Stromal cell of bone marrow (primary cell): ENCODE measurements at regions not wholly inside any gene's neighbourhood (a gene's known extent, or its start where the extent isn't known, plus 50 kb on each side); places are given as distances from the start of the nearest gene placed in this dataset.

Source experiments
- DNase-seq: peaks from one replicate; pipeline ENCODE4 v3.0.0-alpha.2; 2012; ENCODE audit warnings: low read depth

- peak; percentile 28 for DNase-seq
These were observed 195.2 kb upstream of the DPPA4 start for GRCh38 chr3:109532257-109533216.

- no peak for DNase-seq
These were observed 208.4 kb upstream of the DPPA4 start for GRCh38 chr3:109545746-109546145.

DNA sequence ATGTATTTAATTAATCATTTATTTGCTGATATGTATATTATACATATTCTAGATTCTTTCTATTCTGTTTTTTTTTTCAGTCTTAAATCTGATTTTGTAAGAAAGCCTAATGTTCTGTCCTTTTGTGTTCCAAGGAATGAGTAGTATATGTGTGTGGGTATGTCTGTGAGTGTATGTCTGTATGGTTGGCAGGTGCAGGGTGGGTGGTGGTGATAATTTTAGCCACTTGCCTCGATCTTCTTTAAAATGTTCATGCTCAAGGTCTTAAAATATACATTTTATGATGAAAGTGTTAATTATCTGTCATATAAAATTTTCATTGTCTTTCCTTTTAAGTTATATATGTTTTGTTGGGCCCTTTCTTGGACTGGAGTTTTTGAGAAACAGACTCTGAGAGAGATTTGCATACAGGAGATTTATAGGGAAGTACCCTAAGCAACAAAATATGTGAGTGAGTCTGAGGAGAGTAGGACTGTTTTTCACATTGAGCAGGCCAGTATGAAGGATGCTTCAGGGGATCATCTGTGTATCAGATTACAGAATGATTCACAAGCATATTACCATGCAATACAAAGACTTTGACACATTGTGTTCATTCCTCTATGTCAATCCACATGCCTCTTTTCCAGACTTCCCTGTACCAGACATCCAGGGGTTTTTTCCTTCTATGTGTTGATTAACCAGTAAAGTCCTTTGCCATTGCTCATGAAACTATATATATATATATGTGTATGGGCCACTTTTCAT lies 211.0 kb upstream of the DPPA4 start:
- no peak for DNase-seq

DNA sequence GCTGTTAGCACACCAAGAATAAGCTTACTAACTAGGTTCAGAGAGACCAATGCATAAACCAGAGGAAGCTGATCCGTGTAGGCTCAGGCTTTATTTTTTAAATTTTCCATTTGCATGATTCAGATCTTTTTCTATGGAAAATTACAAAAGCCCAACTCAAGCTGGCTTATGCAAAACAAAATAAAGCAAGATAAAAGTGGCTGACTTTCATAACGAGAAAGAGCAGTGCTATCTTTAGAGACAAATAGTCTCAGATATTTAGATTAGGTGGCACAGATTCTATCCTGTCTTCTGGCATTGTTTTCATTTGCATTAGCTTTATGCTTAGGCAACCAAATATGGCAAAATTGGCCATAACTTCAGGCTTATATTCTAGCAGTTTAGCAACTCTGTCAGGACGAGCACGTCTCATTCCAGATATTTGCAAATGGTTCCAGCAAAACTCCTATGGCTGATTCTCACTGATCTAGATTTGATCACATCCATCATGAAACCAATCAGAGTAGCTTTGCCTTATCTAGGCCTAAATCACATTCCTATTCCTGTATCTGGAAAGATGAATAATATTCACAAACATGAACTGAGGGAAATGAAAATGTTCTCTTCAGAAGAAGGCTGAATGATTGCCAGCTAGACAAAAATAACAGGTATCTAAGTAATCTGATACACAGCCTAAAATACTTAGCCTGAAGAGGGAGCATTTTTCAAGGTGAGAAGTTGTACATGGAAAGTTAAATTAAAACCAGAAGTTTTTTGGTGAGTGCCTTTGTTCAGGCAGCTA lies 216.4 kb upstream of the DPPA4 start:
- DNase-seq = no peak

GRCh38 chr3:109559389-109559788 lies 222.0 kb upstream of the DPPA4 start:
- no peak for DNase-seq

GRCh38 chr3:109563149-109563548 lies 225.8 kb upstream of the DPPA4 start:
- DNase-seq = no peak

DNA sequence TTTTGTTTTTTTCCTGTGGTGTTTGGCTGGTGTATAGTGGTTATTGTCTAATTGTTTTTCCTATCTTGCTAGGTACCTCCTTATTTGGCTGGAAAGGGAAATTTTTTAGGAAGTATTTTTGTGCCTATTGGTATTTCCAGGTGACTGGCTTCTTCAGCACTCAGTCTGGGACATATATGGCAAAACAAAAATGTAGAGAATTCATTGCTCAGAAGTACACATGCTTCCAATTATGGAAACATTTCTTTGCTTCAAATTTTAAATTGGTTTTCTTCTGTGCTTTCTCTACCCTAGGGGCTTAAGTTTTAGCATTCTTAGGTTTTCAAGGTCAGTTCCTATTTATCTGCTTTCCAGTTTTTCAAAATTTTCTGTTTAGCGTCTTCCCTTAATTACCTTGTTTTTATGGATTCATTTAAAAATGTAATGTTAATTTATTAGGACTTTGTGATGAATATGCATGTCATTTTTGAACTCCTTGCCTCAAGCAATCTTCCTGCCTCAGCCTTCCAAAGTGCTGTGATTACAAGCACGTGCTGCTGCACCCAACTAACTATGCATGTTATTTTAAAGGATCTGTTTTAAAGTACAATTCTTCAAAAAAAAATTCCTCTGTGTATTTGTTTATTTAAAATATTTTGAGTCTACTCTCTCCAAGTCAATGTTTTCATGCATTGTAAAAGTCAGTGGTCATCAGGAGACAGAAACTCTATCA lies 231.9 kb upstream of the DPPA4 start:
- DNase-seq = no peak

- no peak for DNase-seq
These were observed 233.1 kb upstream of the DPPA4 start for GRCh38 chr3:109570408-109570807.

- DNase-seq = no peak
These were observed 235.0 kb upstream of the DPPA4 start for GRCh38 chr3:109572301-109572700.

GRCh38 chr3:109596991-109597390 lies 259.6 kb upstream of the DPPA4 start:
- no peak for DNase-seq

DNA sequence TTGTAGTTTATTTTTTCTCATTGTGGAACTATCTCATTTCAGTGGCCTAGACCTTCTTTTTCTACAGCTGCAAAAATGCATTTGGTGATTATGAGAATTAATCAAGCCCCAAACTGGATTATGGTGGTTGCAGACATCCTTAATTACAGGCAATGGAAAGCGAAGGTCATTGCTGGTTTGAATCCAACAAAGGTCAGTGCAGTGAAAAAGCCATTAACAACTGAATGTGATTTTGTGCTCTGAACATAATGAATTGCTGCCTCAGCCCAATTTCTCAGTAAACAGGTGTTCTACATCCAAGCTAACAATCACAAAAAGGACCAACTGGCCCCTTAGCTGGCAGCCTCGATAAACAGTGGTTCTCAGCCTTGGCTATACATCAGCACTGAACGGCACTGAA lies 260.1 kb upstream of the DPPA4 start:
- DNase-seq = no peak

DNA sequence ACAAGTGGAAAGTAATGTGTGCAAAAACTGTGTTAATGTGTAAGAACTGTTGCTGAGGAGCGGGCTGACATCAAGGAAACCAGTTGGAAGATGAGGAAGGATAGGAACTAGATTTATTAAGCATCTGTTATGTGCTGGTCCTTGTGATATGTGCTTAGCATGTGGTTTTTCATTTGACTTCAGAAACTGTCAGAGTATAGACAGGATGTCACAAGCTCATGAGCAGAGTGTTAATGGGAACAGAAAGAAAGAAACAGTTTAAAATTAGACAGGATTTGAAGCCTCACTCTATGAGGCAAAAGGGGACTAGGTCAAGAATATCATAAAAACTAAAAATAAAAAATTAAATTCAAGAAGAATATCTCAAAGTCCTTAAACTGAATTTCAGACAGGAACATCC lies 270.6 kb upstream of the DPPA4 start:
- DNase-seq = no peak

DNA sequence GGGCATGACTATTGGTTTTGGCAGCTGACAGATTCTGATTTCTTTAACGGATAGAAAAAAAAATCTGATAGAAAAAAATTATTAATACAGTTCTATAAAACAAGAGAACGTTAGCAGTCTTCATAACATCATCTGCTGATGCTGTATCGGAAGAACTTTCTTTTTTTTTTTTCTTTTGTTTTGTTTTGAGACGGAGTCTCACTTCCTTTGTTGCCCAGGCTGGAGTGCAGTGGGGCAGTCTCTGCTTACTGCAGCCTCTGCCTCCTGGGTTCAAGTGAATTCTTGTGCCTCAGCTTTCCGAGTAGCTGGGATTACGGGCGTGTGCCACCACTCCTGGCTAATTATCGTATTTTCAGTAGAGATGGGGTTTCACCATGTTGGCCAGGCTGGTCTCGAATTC lies 271.2 kb upstream of the DPPA4 start:
- no peak for DNase-seq

DNA sequence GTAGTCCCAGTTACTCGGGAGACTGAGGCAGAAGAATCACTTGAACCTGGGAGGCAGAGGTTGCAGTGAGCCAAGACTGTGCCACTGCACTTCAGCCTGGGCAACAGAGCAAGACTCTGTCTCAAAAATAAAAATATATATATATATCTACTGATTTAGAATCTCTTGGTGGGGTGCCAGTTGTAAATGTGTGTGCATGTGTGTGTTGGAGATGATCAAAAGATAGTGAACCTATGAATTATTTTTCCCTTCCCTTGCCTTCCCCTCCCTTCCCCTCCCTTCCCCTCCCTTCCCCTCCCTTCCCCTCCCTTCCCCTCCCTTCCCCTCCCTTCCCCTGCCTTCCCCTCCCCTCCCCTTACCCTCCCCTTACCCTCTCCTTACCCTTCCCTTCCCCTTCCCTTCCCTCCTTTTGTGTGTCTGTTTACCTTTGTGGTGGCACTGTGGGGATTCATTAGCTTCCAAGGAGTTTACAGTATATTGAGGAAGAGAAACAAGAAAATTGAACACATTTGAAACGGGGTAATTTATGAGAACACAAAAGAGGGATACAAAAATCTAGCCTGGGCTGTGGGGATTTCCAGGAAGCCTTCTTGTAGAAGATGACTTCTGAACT lies 281.5 kb upstream of the DPPA4 start:
- no peak for DNase-seq

DNA sequence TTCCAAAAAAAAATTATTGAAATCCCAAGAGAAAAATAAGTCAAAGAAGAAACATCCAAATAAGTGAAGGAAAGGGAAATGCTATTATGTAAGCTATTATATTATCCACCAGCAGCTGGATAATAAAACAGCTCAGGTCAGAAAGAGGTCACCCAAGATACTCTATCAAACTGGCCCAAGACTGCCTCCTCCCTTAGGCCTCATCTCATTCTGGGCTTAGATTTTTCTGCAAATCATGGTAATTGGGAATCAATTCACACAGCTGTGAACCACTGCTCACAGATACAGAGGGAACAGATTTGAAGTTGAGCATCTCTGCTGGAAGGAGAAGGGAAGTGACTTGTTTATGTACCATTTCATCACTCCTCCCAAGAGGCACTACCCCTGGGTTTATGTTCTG lies 294.6 kb upstream of the DPPA4 start:
- DNase-seq = no peak

GRCh38 chr3:109640146-109640652 lies 302.9 kb upstream of the DPPA4 start:
- peak; percentile 1 for DNase-seq

GRCh38 chr3:109642025-109642424 lies 304.7 kb upstream of the DPPA4 start:
- DNase-seq = no peak

GRCh38 chr3:109643590-109643989 lies 306.2 kb upstream of the DPPA4 start:
- peak; percentile 42 for DNase-seq

- no peak for DNase-seq
These were observed 307.0 kb upstream of the DPPA4 start for GRCh38 chr3:109644332-109644731.

GRCh38 chr3:109644746-109645145 lies 307.4 kb upstream of the DPPA4 start:
- no peak for DNase-seq

DNA sequence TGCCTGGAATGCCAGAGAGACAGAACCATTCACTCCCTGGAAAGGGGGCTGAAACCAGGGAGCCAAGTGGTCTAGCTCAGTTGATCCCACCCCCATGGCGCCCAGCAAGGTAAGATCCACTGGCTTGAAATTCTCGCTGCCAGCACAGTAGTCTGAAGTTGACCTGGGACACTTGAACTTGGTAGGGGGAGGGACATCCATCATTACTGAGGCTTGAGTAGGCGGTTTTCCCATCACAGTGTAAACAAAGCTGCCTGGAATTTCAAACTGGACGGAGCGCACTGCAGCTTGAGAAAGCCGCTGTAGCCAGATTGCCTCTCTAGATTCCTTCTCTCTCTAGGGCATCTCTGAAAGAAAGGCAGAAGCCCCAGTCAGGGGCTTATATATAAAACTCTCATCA lies 310.7 kb upstream of the DPPA4 start:
- DNase-seq = no peak
